B cell (primary cell): ENCODE measurements at regions not wholly inside any gene's neighbourhood (a gene's known extent, or its start where the extent isn't known, plus 50 kb on each side); places are given as distances from the start of the nearest gene placed in this dataset.

Source experiments
- ATAC-seq: fragments of 200-7000 bp; cut with Tn5 transposase; one replicate; pipeline ENCODE4 v1.10.0; 2021; ENCODE audit warnings: low read depth, mild to moderate bottlenecking, moderate number of reproducible peaks, moderate library complexity
- CTCF ChIA-PET: fragments of 350-600 bp; sonication (Branson Sonifier 250); formaldehyde crosslinking; loops from one replicate; lab custom pipeline; 2021; ENCODE audit warnings: antibody characterized with exemption, inconsistent platforms; lab: Charles Lee
- POLR2A ChIA-PET: fragments of 350-600 bp; sonication (Branson Sonifier 250); formaldehyde crosslinking; loops from one replicate; lab custom pipeline; 2021; ENCODE audit warnings: antibody characterized with exemption; lab: Charles Lee
- DNase-seq: peaks from one replicate; pipeline ENCODE4 v3.0.0; 2013
- H2AFZ ChIP-seq: 2 replicates; pipeline ENCODE4 v1.6.1; 2012; ENCODE audit warnings: mild to moderate bottlenecking, low read depth, low read length; ENCODE audit not compliant: insufficient read depth, poor library complexity, severe bottlenecking
- H3K27ac ChIP-seq, 2 donors: 1 replicate in 1 of 2; 2 replicates in 1 of 2; pipeline ENCODE4 v1.5.1; 2012 to 2013; ENCODE audit warnings: low read length in 2 of 2, mild to moderate bottlenecking in 2 of 2, moderate library complexity in 1 of 2
- H3K27me3 ChIP-seq, 4 experiments: fragments of 200-600 bp in 1 of 4; sonication (generic) in 1 of 4; replicated peaks in 1 of 4; 1 replicate in 2 of 4; 2 replicates in 2 of 4; pipeline versions ENCODE4 v1.6.1 to v1.7.0; 2013 to 2016; ENCODE audit warnings: low read length in 3 of 4, mild to moderate bottlenecking in 2 of 4, mixed read lengths in 1 of 4, moderate library complexity in 1 of 4; ENCODE audit not compliant: insufficient read depth in 4 of 4, control insufficient read depth in 3 of 4; ENCODE audit errors: control extremely low read depth in 1 of 4
- H3K36me3 ChIP-seq, 2 experiments: replicated peaks in 1 of 2; 1 replicate in 1 of 2; 2 replicates in 1 of 2; pipeline versions ENCODE4 v1.6.1 to v1.7.1; 2013; ENCODE audit warnings: low read length in 1 of 2; ENCODE audit not compliant: insufficient read depth in 2 of 2, control insufficient read depth in 1 of 2; ENCODE audit errors: control extremely low read depth in 1 of 2, extremely low read depth in 1 of 2
- H3K4me1 ChIP-seq, 2 donors: fragments of 200-600 bp in 1 of 2; sonication (generic) in 1 of 2; 1 replicate in 1 of 2; 2 replicates in 1 of 2; pipeline versions ENCODE4 v1.5.1 to v1.6.1; 2013 to 2017; ENCODE audit warnings: low read length in 2 of 2; ENCODE audit not compliant: control insufficient read depth in 2 of 2, insufficient read depth in 2 of 2
- H3K4me2 ChIP-seq: replicated peaks from 2 replicates; pipeline ENCODE3; 2012; ENCODE audit warnings: mild to moderate bottlenecking, low read depth, low read length; ENCODE audit not compliant: poor library complexity, severe bottlenecking
- H3K4me3 ChIP-seq, 5 experiments: fragments of 200-600 bp in 1 of 5; sonication (generic) in 1 of 5; 1 replicate in 3 of 5; 2 replicates in 2 of 5; pipeline versions ENCODE4 v1.5.1 to v1.7.0; 2011 to 2016; ENCODE audit warnings: low read length in 4 of 5, mild to moderate bottlenecking in 4 of 5, low read depth in 2 of 5, control low read depth in 1 of 5, moderate library complexity in 1 of 5; ENCODE audit not compliant: insufficient read depth in 1 of 5; ENCODE audit errors: control extremely low read depth in 1 of 5, extremely low read depth in 1 of 5
- H3K79me2 ChIP-seq: fragments of 200-600 bp; sonication (generic); one replicate; pipeline ENCODE4 v1.6.0; 2016; ENCODE audit warnings: low read length; ENCODE audit not compliant: control insufficient read depth, insufficient read depth
- H3K9ac ChIP-seq: fragments of 200-600 bp; sonication (generic); 2 replicates; pipeline ENCODE4 v1.6.1; 2017; ENCODE audit warnings: mild to moderate bottlenecking, low read length, moderate library complexity
- H3K9me3 ChIP-seq, 3 donors: one replicate each; pipeline versions ENCODE4 v1.6.1 to v1.7.1; 2013; ENCODE audit warnings: low read length in 2 of 3; ENCODE audit not compliant: control insufficient read depth in 2 of 3, insufficient read depth in 1 of 3; ENCODE audit errors: control extremely low read depth in 1 of 3
- H4K20me1 ChIP-seq: 2 replicates; pipeline ENCODE4 v1.6.0; 2012; ENCODE audit warnings: mild to moderate bottlenecking, low read length; ENCODE audit not compliant: insufficient read depth, control insufficient read depth, poor library complexity, severe bottlenecking
- H3K27ac Mint-ChIP-seq: one replicate; pipeline ENCODE4 v1.8.0; 2021; ENCODE audit warnings: mixed read lengths
- H3K27me3 Mint-ChIP-seq: one replicate; pipeline ENCODE4 v1.8.0; 2021; ENCODE audit warnings: mixed read lengths
- H3K4me1 Mint-ChIP-seq: one replicate; pipeline ENCODE4 v1.8.0; 2021; ENCODE audit warnings: mixed read lengths
- H3K4me3 Mint-ChIP-seq: one replicate; pipeline ENCODE4 v1.8.0; 2021; ENCODE audit warnings: mixed read lengths
- H3K9me3 Mint-ChIP-seq: one replicate; pipeline ENCODE4 v1.8.0; 2022; ENCODE audit warnings: mixed read lengths; ENCODE audit not compliant: insufficient read depth
- EZH2 ChIP-seq: IDR thresholded peaks from 2 replicates; pipeline ENCODE4 v1.6.1; 2012; ENCODE audit warnings: borderline replicate concordance, low read depth, mild to moderate bottlenecking, moderate library complexity, low read length; ENCODE audit not compliant: insufficient read depth, poor library complexity, severe bottlenecking
- WGBS: methylation state at CpG from one replicate; pipeline ENCODE4 v1.1.5; 2013; ENCODE audit warnings: missing lambda C conversion rate; ENCODE audit not compliant: insufficient coverage; 5-methylcytosine and 5-hydroxymethylcytosine counted together
- intact Hi-C: fragments of 100-400 bp; cut with micrococcal nuclease; formaldehyde crosslinking; loops from one replicate; pipeline ENCODE4 v1.10.0; 2022
- TF ChIP-seq, protein P1 (sequence below): fragments of 200-600 bp; IDR thresholded peaks from one replicate; pipeline ENCODE4 v1.8.0; 2022; ENCODE audit warnings: antibody characterized with exemption, mild to moderate bottlenecking

DNA sequence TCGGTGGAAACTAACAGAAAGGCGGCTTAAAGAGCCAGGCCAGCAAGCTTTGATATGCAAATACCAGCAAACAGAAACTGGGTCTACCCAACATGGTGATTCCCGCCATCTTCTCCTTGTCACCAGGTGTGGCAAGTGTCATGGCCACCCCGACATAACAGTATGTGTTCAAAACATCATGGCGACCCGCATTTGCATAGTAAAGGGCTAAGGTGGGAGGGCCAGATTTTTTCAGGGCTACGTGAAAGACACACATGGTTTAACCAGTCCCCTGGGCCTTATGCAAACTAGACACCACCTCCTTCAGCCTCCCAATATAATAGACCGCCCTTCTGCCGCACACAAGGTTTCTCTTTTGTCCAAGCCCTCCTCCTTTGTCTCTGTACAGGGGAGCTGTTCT, 260.4 kb downstream of the METTL4 start:
- H3K27ac Mint-ChIP-seq, result no peak overlapping the region
- Histone ChIP-seq H3K4me2 (no peak overlapping the region), H3K4me3 (no peak overlapping the region), H3K4me1 (no peaks in the 10 kb centered on the region), H3K27ac (no peak overlapping the region), H4K20me1 (no peaks in the 10 kb centered on the region), H3K79me2 (no peaks in the 10 kb centered on the region), H3K36me3 (no peaks in the 10 kb centered on the region), H3K9ac (no peak overlapping the region), H3K9me3 (no peaks in the 10 kb centered on the region), H2AFZ (no peak overlapping the region), H3K27me3 (peaks cover 0 to 10% (median 1%) of the 10 kb centered on the region in 4 experiments)
- H3K27me3 Mint-ChIP-seq, result peaks cover 26% of the 10 kb centered on the region
- WGBS, result 81% methylated on average over 5 of the region's 9 CpGs
- POLR2A ChIA-PET, result no interaction called here
- H3K4me3 Mint-ChIP-seq, result no peak overlapping the region
- DNase-seq (no peak), ATAC-seq (no peak)
- TF ChIP-seq EZH2, result no peak
- TF ChIP-seq, protein P1, sequence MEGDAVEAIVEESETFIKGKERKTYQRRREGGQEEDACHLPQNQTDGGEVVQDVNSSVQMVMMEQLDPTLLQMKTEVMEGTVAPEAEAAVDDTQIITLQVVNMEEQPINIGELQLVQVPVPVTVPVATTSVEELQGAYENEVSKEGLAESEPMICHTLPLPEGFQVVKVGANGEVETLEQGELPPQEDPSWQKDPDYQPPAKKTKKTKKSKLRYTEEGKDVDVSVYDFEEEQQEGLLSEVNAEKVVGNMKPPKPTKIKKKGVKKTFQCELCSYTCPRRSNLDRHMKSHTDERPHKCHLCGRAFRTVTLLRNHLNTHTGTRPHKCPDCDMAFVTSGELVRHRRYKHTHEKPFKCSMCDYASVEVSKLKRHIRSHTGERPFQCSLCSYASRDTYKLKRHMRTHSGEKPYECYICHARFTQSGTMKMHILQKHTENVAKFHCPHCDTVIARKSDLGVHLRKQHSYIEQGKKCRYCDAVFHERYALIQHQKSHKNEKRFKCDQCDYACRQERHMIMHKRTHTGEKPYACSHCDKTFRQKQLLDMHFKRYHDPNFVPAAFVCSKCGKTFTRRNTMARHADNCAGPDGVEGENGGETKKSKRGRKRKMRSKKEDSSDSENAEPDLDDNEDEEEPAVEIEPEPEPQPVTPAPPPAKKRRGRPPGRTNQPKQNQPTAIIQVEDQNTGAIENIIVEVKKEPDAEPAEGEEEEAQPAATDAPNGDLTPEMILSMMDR, result no peak
- CTCF ChIA-PET, result no interaction called here
- no peaks in the 10 kb centered on the region for H3K9me3 Mint-ChIP-seq
- H3K4me1 Mint-ChIP-seq, result peaks cover 8% of the 10 kb centered on the region
- intact Hi-C loops, result no loop called here

DNA sequence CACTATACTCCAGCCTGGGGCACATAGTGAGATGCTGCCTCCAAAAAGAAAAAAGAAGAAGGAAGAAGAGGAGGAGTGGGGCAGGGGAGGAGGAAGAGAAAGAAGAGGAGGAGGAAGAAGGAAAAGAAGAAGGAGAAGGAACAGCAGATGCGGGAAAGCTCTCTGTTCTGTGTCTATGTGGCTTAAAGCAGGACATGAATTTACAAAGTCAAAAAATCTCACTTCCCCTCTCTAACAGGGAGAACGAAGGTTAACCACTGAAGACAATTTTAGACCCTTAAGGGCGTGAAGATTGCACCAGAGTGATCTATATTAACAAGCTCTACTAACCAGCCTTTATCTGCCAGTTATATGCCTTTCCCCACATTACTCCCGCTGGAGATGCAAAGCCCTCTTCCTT, 258.9 kb downstream of the METTL4 start:
- Histone ChIP-seq H3K27ac (no peak overlapping the region), H3K4me3 (no peak overlapping the region), H3K4me2 (no peak overlapping the region), H3K9me3 (no peaks in the 10 kb centered on the region), H3K4me1 (no peaks in the 10 kb centered on the region), H2AFZ (no peak overlapping the region), H4K20me1 (no peaks in the 10 kb centered on the region), H3K79me2 (no peaks in the 10 kb centered on the region), H3K27me3 (peaks cover 0 to 10% (median 1%) of the 10 kb centered on the region in 4 experiments), H3K9ac (no peak overlapping the region), H3K36me3 (no peaks in the 10 kb centered on the region)
- Mint-ChIP-seq H3K27me3 (peaks cover 30% of the 10 kb centered on the region), H3K9me3 (no peaks in the 10 kb centered on the region), H3K4me1 (peaks cover 8% of the 10 kb centered on the region), H3K4me3 (no peak overlapping the region), H3K27ac (no peak overlapping the region)
- DNase-seq (no peak), ATAC-seq (no peak)
- WGBS, result 33% methylated on average over 3 of the region's 4 CpGs
- TF ChIP-seq, protein P1, result no peak
- TF ChIP-seq EZH2, result no peak
- ChIA-PET POLR2A (no interaction called here), CTCF (interaction anchor here (1.1 kb wide), 1 partner anchor 25 kb away, joined by 3 read pairs; no protein-coding TSS in a partner anchor)
- intact Hi-C loops, result no loop called here
